ENCODE measurements at regions not wholly inside any gene's neighbourhood (a gene's known extent, or its start where the extent isn't known, plus 50 kb on each side); places are given as distances from the start of the nearest gene placed in this dataset.
A peak's percentile ranks its signal among the peaks of the same experiment; 100 is the strongest.
"Not testable (repeated sequence)": the region's sequence is repeated elsewhere in the genome, so short reads cannot be mapped to it uniquely, and the experiment has no call there.

GRCh38 chr14:71745072-71745471 is 187.2 kb upstream of the RGS6 start:
- DNase-seq (ENCODE audit: low spot score) = no peak

GRCh38 chr14:71748196-71748595 is 184.0 kb upstream of the RGS6 start:
- DNase-seq (ENCODE audit: low spot score) = no peak

GRCh38 chr14:71749613-71750238 is 182.5 kb upstream of the RGS6 start:
- DNase-seq (ENCODE audit: low spot score) = no peak

DNA sequence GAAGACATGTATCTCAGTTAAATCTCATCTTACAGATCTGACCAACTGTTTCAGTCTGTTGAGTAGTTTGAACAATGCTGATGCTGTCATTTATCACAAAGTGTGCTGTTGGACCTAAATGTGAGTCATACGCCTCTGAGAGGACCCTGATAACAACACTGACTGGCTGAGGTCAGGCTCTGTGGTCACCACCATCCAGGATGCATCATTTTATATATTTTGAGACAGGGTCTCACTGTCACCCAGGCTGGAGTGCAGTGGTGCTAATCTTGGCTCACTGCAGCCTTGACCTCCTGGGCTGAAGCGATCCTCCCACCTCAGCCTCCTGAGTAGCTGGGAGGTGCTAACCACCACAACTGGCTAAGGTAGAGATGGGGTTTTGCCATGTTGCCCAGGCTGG is 181.0 kb upstream of the RGS6 start:
- DNase-seq (ENCODE audit: low spot score) = no peak

GRCh38 chr14:71752111-71752738 is 180.0 kb upstream of the RGS6 start:
- DNase-seq (ENCODE audit: low spot score) = no peak

GRCh38 chr14:71753126-71753830 is 179.0 kb upstream of the RGS6 start:
- DNase-seq (ENCODE audit: low spot score) = peak; percentile 83

DNA sequence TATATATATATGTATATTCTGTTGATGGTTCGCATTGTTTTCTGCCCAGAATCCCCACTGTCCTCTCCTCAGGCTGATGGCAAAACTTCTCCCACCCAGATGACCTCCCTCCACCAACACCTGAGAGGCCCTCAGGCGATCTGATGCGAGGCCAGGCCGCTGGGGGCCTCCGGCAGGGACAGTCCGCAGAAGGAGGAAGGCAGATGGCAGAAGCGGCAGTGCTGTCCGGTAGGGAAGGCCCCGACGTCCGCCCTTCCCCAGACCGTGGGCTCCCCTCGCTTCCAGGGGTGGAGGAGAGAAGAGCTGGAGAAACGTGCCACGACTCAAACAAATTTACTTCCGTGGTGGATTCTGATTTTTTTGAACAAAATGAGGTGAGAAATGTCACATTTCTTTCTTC is 178.3 kb upstream of the RGS6 start:
- no peak for DNase-seq (ENCODE audit: low spot score)

DNA sequence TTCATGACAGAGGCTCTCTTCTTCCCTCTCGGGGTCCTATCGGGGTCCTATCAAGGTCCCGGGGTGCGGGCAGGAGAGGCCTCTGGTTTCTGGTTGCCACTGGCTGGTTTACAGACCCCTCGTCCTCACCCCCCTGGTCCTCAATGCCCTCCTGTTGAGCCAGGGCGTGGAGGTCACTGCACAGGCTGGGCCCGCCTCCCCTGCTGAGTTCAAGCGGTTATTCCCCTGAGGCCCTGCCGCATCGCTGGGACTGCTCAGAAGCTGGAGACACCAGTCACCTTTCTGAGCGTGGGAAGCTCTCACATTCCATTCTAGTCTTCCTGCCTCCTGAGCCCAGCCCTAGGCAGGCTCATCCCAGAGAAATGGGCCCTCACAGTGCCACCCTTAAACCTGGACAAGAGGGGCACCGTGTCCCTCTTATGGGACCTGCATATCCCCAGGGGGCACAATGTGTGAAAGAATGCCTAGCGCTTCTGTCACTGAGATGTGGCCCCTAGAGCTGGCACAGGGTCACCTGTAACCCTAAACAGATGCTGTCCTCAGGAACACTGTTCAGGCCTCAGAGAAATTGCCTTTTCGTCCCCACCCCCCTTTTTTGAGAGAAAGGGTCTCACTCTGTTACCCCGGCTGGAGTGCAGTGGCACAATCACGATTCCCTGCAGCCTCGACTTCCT is 177.7 kb upstream of the RGS6 start:
- no peak for DNase-seq (ENCODE audit: low spot score)

- DNase-seq (ENCODE audit: low spot score) = no peak
Observed at GRCh38 chr14:71758229-71758951, 173.8 kb upstream of the RGS6 start.

DNA sequence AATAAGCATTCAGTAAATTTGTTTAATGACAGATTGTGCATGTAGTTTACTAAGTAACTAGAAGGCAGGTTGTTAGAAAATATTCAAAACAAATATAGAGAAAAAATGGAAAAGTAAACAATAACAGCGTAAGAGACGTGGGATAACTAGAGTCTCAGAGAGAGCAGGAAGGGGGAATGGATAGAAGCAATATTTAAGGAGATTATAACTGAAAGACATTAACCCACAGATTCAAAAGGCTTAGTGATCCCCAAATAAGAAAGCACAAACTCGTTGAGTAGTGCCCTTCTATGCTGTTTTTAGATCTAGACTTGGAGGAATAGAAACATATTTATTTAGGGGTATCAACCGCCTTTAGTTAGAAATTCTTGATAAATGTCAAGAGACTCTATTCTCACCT is 169.7 kb upstream of the RGS6 start:
- no peak for DNase-seq (ENCODE audit: low spot score)

- peak; percentile 39 for DNase-seq (ENCODE audit: low spot score)
Observed at GRCh38 chr14:71764701-71765382, 167.4 kb upstream of the RGS6 start.

DNA sequence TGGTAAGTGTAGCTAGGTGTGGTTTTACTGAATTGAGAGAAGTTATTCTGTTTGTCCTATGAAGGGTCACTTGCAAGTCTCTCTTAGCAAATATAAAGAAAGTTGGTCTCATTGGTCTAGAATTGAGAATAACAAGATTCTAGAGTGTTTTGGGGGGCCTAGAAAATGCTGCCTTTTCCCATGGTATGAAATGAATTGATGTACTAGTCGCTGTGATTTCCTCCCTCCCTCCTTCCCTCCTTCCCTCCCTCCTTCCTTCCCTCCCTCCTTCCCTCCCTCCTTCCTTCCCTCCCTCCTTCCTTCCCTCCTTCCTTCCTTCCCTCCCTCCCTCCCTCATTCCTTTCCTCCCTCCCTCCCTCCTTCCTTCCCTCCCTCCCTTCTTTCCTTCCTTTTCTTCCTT is 166.7 kb upstream of the RGS6 start:
- no peak for DNase-seq (ENCODE audit: low spot score)

GRCh38 chr14:71770431-71770830 is 161.8 kb upstream of the RGS6 start:
- DNase-seq (ENCODE audit: low spot score) = no peak

- DNase-seq (ENCODE audit: low spot score) = not testable (repeated sequence)
Observed at GRCh38 chr14:71771421-71771820, 160.8 kb upstream of the RGS6 start.

GRCh38 chr14:71771996-71772395 is 160.2 kb upstream of the RGS6 start:
- DNase-seq (ENCODE audit: low spot score) = not testable (repeated sequence)

GRCh38 chr14:71773898-71774481 is 158.2 kb upstream of the RGS6 start:
- DNase-seq (ENCODE audit: low spot score) = no peak

- DNase-seq (ENCODE audit: low spot score) = no peak
Observed at GRCh38 chr14:71776471-71777360, 155.5 kb upstream of the RGS6 start.

DNA sequence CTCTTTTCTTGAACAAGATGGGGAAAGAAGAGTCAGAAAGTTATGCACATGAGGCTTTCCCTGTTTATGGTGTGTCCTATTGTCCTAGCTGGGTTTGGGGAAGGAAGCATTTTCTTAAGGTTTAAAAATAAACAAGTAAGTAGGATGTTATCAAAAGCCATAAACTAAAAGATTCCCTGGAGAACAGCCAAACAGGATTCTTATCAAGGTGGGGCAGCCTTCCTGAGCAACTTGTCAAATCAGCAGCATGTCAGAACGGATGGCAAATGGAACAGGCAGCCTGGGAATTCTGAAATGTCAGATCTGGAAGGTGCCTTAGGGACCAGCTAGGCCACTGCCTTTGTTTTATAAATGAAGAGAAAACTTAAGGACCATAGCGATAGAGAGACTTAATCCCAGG is 152.2 kb upstream of the RGS6 start:
- no peak for DNase-seq (ENCODE audit: low spot score)

GRCh38 chr14:71780822-71781221 is 151.4 kb upstream of the RGS6 start:
- no peak for DNase-seq (ENCODE audit: low spot score)

- no peak for DNase-seq (ENCODE audit: low spot score)
Observed at GRCh38 chr14:71783088-71783487, 149.1 kb upstream of the RGS6 start.

Measured in AG08396 (cell line).